HL-60/S4 treated with phorbol 12-myristate 13-acetate at 8.2 ng/mL for 4 days and 3 days (cell line): ENCODE measurements at regions not wholly inside any gene's neighbourhood (a gene's known extent, or its start where the extent isn't known, plus 50 kb on each side); places are given as distances from the start of the nearest gene placed in this dataset.
"Not testable (repeated sequence)": the region's sequence is repeated elsewhere in the genome, so short reads cannot be mapped to it uniquely, and the experiment has no call there.

Experiments
- in situ Hi-C: fragments of 300-500 bp; cut with MboI; formaldehyde crosslinking; loops from 2 replicates; pipeline ENCODE4 v1.15.0; 2022; ENCODE audit warnings: low sequenced_read_pairs

DNA sequence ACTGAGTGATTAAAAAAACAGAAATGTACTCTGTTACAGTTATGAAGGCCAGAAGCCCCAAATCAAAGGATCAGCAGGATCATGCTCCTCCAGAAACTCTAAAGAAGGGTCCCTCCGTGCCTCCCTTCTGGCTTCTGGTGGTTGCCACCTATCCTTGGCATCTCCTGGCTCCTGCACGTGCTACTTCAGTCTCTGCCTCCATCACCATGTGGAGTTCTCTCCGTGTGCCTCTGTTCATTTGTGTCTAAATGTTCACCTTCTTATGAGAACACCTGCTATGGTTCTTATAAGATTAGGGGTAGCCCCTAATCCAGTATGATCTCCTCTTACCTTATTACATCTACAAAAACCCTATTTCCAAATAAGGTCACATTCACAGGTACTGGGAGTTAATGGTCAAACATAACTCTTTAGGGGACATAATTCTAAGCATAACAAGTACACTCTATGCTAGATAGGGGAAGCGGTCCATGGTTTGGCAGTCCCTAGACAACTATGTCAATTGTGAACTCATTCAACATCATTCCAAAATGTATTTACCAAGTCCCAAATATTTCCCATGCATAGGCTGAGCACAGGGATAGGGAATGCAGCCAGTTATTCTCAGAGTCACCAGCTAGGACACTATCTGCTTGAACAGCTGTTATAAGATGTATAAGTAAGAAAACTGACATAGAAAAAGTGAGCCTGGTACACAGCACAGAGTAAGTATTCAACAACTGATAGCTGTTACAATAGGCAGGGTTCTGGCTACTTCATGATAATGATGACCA, 295.5 kb upstream of the BOD1L1 start:
- in situ Hi-C loops: no loop called here

DNA sequence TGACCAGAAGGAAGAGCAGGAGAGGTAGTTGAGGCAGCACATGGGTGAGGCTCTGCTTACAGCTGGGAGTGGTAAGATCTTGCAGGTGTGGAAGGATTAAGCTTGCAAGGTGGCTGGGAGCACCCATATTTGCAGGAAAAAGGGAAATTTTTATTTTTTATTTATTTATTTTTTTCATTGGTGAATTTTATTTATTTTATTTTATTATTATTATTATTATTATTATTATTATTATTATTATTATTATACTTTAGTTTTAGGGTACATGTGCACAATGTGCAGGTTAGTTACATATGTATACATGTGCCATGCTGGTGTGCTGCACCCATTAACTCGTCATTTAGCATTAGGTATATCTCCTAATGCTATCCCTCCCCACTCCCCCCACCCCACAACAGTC, 297.4 kb upstream of the BOD1L1 start:
- in situ Hi-C loops: not testable (repeated sequence)

- in situ Hi-C loops: no loop called here
These were observed 300.7 kb upstream of the BOD1L1 start for GRCh38 chr4:13928214-13928613.

GRCh38 chr4:13930155-13930554, 302.6 kb upstream of the BOD1L1 start:
- in situ Hi-C loops: no loop called here

DNA sequence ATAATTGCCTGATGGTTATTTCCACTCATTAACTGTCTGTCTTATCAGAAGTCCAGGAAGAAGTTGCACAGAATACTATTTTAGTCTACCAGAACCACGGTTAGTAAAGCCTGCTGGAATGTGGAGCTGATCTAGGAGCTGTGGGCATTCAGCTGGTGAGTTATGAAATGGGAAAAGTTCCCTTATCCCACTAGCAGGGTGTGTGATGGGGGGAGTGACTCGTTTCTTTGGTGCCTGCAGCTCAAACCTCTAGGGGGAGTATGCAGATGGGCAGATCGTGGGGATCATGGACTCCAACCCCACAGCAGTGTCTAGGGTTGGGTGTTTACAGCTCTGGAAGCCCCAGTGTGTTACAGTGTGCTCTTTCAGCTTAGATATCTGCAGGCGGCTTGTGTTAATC, 305.7 kb upstream of the BOD1L1 start:
- in situ Hi-C loops: no loop called here

DNA sequence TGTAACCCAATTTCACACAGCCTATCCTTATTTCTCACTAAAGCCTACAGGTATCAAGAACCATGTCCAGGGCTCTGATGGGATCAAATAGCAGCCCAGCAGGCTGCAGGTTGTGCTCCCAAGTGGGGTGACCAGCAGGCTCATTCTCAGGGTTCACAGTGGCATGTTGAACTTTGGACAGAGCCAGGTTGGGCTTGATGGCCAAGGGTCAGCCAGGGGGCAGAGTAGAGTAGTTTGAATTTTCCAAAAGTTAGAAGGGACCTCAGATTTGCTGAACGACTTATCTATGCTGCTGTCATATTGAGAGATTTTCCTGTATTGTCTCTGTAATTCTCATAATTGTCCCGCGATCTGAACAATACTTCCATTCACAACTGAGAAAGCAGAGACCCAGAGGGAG, 310.8 kb upstream of the BOD1L1 start:
- in situ Hi-C loops: no loop called here

DNA sequence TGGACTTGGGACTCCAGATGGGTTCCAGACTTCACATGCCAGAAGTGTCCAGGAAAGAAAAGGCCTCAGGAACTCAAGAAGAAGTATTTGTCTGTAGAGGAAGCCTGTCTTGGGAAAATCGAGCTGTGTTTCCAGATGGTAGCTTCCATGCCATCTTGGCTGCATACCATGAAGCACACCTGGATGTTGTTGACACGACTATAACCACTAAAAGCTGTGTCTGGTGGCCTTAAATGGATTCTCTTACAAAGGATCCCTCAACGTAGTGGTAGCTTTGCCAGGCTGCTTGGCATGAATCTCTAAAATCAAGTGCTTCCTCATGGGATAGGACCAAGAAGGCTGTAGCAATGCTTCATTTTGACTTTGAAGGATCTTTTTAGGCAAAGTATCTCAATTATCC, 313.4 kb upstream of the BOD1L1 start:
- in situ Hi-C loops: no loop called here

GRCh38 chr4:13942977-13943376, 315.5 kb upstream of the BOD1L1 start:
- in situ Hi-C loops: no loop called here

- in situ Hi-C loops: no loop called here
These were observed 316.6 kb upstream of the BOD1L1 start for GRCh38 chr4:13944095-13944511.

DNA sequence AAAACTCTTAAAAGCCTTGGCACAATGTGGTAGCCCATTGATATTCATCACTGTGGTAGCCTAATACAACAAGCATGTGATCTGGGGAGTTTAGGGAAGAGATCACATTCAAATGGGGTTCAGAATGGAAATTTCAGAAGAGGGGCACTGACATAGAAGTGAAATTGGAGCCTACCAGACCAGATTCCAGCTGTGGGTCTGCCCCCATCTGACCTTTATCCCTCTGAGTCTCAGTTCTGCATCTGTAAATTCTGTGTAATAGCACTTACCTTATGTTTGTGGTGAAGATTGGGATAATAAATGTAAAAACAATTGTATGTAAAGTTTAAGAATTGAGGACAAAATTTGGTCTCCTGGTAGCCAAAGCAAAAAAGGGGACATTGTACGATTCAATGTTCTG, 320.4 kb upstream of the BOD1L1 start:
- in situ Hi-C loops: no loop called here

GRCh38 chr4:13950491-13950890, 323.0 kb upstream of the BOD1L1 start:
- in situ Hi-C loops: no loop called here

- in situ Hi-C loops: no loop called here
These were observed 325.6 kb upstream of the BOD1L1 start for GRCh38 chr4:13953083-13953482.

GRCh38 chr4:13955551-13955950, 328.0 kb upstream of the BOD1L1 start:
- in situ Hi-C loops: no loop called here

- in situ Hi-C loops: no loop called here
These were observed 329.4 kb upstream of the BOD1L1 start for GRCh38 chr4:13956947-13957346.

- in situ Hi-C loops: no loop called here
These were observed 330.3 kb upstream of the BOD1L1 start for GRCh38 chr4:13957871-13958270.

DNA sequence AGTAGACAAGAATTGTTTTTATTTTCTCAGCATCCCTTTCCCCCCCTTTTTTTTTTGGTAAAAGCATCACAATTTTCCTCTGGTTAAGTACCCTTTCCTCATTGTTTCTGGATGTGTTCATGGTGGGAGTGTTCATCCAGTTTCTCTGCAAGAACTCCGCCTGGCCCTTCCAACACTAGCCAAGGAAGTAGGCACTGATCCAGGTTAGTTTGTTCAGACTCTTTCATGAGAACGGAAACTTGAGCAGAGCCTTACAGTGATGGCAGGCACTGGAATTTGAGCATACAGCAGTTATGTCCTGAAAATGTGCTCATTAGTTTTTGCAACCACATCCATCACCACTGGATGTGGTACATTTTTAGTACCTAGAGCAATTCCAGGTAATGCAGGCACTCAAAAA, 336.1 kb upstream of the BOD1L1 start:
- in situ Hi-C loops: no loop called here

- in situ Hi-C loops: no loop called here
These were observed 339.0 kb upstream of the BOD1L1 start for GRCh38 chr4:13966231-13967195.

- in situ Hi-C loops: no loop called here
These were observed 341.2 kb upstream of the BOD1L1 start for GRCh38 chr4:13968723-13969122.

DNA sequence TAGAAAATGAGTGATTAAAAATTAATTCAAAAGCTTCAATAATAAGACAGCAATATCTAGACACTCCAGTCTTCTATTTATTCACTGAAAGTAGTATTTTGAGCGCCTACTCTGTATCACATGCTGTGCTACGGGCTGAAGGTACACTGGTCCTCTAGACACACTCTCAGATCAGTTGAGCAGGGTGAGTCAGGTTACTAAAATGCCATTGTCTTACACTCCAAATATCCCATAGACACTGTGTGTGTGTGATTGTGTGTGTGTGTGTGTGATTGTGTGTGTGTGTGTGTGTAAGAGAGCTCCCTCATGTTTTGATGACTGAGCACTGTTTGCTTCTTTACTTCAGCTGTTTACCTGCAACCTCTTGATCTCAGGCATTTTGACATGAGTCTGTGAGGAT, 342.8 kb upstream of the BOD1L1 start:
- in situ Hi-C loops: no loop called here

GRCh38 chr4:13977746-13978145, 350.2 kb upstream of the BOD1L1 start:
- in situ Hi-C loops: no loop called here

DNA sequence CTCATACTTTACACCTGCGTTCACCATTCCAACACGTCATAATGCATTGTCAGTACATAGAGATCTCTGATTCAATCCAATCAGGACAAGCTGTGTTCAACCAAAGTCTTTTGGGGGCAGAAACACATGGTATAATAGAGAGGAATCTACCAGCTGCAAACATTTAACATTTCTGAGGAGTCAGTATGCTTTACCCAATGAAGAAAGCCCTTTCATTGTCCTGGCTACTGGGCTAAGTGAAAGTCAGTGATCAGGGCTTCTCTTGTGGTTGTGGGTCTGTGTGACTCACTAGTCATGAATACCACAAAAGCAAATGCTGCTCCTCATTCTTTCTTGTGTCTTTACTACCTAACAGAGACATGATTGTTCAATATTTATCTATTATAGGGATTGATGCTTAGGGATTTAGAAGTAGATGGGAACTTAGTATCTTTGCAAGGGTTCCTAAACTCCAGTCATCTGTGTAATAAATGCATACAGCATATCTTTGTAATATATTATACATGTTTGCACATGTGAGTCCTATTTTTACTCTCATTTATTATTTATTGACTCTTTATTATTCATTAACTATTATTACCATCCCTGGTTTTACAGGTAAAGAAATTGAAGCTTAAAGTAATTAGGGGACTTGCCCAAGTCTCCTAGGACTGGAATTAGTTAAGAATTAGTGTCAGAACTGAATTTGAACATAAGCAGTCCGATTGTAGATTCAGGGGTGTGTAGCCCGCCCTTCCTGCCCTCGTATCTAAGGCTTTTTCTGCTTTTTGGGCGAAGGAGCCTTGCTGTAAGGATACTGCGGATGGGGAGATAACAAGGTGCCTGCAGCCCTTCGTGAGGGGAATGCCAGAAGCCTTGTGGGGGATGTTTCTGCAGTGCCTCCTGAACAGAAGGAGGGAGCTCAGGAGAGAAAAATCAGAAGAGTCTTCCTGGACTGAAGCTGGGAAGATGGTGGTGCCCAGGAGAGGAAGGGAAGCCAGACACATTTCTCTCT, 353.1 kb upstream of the BOD1L1 start:
- in situ Hi-C loops: no loop called here
